ENCODE measurements at regions not wholly inside any gene's neighbourhood (a gene's known extent, or its start where the extent isn't known, plus 50 kb on each side); places are given as distances from the start of the nearest gene placed in this dataset.

- ATAC-seq (ENCODE audit: insufficient number of reproducible peaks, low FRiP score, low read depth) (no peak), DNase-seq (ENCODE audit: low spot score) (no peak)
- Histone ChIP-seq H3K27ac (no peak overlapping the region), H3K4me1 (ENCODE audit: control insufficient read depth in 1 of 2, low read depth in 2 of 2) (no peaks in the 10 kb centered on the region), H3K27me3 (replicated peaks; ENCODE audit: insufficient read depth) (no peaks in the 10 kb centered on the region), H3K9me3 (no peaks in the 10 kb centered on the region), H3K36me3 (no peaks in the 10 kb centered on the region), H3K4me3 (no peak overlapping the region)
- TF ChIP-seq, protein P1, sequence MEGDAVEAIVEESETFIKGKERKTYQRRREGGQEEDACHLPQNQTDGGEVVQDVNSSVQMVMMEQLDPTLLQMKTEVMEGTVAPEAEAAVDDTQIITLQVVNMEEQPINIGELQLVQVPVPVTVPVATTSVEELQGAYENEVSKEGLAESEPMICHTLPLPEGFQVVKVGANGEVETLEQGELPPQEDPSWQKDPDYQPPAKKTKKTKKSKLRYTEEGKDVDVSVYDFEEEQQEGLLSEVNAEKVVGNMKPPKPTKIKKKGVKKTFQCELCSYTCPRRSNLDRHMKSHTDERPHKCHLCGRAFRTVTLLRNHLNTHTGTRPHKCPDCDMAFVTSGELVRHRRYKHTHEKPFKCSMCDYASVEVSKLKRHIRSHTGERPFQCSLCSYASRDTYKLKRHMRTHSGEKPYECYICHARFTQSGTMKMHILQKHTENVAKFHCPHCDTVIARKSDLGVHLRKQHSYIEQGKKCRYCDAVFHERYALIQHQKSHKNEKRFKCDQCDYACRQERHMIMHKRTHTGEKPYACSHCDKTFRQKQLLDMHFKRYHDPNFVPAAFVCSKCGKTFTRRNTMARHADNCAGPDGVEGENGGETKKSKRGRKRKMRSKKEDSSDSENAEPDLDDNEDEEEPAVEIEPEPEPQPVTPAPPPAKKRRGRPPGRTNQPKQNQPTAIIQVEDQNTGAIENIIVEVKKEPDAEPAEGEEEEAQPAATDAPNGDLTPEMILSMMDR (IDR thresholded peaks at IDR 0.05), result no peak
These were observed 138.7 kb downstream of the LRIG3 start for GRCh38 chr12:58781609-58782008.

DNA sequence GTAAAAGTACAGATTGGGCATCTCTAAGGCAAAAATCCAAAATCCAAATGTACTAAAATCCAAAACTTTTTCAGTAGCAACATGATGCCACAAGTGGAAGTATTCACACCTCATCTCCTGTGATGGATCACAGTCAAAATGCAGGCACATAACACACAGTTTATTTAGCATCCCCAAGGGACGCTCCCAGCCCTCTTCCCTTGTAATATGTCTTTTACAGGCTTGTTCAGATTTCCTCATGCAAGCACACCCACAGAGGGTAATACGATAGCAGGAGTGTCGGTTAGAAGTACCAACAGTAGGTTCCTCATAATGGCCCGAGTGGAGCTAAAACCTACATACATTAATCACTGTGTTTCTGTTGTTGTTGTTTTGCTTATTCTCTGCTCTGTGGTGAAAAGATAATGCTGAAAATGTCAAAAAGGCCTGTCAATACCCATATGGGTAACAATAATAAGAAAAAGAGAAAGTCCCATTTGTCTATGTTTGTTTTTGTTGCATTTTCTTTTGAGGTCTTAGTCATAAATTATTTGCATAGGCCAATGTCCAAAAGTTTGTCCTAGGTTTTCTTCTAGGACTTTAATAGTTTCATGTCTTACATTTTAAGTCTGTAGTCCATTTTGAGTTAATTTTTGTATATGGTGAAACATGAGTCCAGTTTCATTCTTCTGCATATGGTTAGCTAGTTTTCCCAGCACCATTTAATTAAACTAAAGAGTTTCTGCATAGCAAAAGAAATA is 133.1 kb downstream of the LRIG3 start:
- H3K4me3 ChIP-seq, result no peak overlapping the region
- DNase-seq (ENCODE audit: low spot score) (no peak), ATAC-seq (ENCODE audit: insufficient number of reproducible peaks, low FRiP score, low read depth) (no peak)

DNA sequence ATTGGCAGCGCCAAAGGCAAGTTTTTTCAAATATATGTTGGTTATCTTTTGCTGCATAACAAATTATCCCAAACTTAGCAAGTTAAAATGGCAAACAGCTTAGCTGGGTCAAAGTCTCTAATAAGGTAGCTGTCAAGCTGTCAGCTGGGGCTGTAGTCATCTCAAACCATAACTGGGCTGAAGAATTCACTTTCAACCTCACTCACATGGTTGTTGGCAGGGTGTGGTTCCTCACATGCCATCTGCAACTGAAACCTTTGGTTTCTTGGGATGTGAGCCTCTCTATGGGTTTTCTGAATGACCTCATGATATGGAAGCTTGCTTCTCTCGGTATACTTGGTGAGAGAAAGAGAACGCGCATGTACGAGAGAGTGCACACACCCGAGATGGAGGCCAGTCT is 125.4 kb downstream of the LRIG3 start:
- TF ChIP-seq, protein P1 (IDR thresholded peaks at IDR 0.05), result no peak
- Histone ChIP-seq H3K27ac (no peak overlapping the region), H3K4me3 (no peak overlapping the region), H3K9me3 (no peaks in the 10 kb centered on the region), H3K36me3 (no peaks in the 10 kb centered on the region), H3K4me1 (ENCODE audit: control insufficient read depth in 1 of 2, low read depth in 2 of 2) (no peaks in the 10 kb centered on the region), H3K27me3 (replicated peaks; ENCODE audit: insufficient read depth) (no peaks in the 10 kb centered on the region)
- DNase-seq (ENCODE audit: low spot score) (no peak), ATAC-seq (ENCODE audit: insufficient number of reproducible peaks, low FRiP score, low read depth) (no peak)

More for the DNA sequence above, 133.1 kb downstream of the LRIG3 start:
- H3K9me3 ChIP-seq, result no peaks in the 10 kb centered on the region
- H3K27me3 ChIP-seq (replicated peaks; ENCODE audit: insufficient read depth), result no peaks in the 10 kb centered on the region
- TF ChIP-seq, protein P1 (IDR thresholded peaks at IDR 0.05), result no peak
- no peak overlapping the region for H3K27ac ChIP-seq
- no peaks in the 10 kb centered on the region for H3K36me3 ChIP-seq
- no peaks in the 10 kb centered on the region for H3K4me1 ChIP-seq (ENCODE audit: control insufficient read depth in 1 of 2, low read depth in 2 of 2)

GRCh38 chr12:58795825-58796224 is 124.5 kb downstream of the LRIG3 start:
- no peak for ATAC-seq (ENCODE audit: insufficient number of reproducible peaks, low FRiP score, low read depth)
- DNase-seq (ENCODE audit: low spot score), result no peak
- Histone ChIP-seq H3K27ac (no peak overlapping the region), H3K27me3 (replicated peaks; ENCODE audit: insufficient read depth) (no peaks in the 10 kb centered on the region), H3K36me3 (no peaks in the 10 kb centered on the region), H3K4me1 (ENCODE audit: control insufficient read depth in 1 of 2, low read depth in 2 of 2) (no peaks in the 10 kb centered on the region), H3K9me3 (no peaks in the 10 kb centered on the region), H3K4me3 (no peak overlapping the region)
- TF ChIP-seq, protein P1 (IDR thresholded peaks at IDR 0.05), result no peak

DNA sequence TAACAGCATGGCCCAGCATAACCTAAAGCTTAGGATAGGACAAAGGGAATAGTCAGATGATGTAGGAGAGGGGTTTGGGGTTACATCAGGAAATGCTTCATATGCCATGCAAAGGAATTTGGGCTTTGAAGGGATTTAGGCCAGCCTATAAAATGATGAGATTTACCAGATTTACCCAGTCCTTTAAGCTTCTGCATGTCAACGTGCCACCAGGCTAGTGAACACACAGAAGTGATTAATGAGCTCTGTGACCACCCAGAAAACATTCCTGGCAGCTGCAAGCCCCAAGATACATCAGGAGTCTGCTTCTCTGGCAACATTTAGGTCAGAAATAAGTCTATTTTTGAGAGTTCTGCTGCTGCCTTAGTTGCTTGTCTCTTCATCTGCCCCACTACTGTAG is 118.3 kb downstream of the LRIG3 start:
- no peaks in the 10 kb centered on the region for H3K27me3 ChIP-seq (replicated peaks; ENCODE audit: insufficient read depth)
- H3K9me3 ChIP-seq, result no peaks in the 10 kb centered on the region
- H3K36me3 ChIP-seq, result no peaks in the 10 kb centered on the region
- no peak for ATAC-seq (ENCODE audit: insufficient number of reproducible peaks, low FRiP score, low read depth)
- DNase-seq (ENCODE audit: low spot score), result no peak
- H3K4me1 ChIP-seq (ENCODE audit: control insufficient read depth in 1 of 2, low read depth in 2 of 2), result no peaks in the 10 kb centered on the region
- TF ChIP-seq, protein P1 (IDR thresholded peaks at IDR 0.05), result no peak
- H3K27ac ChIP-seq, result no peak overlapping the region
- H3K4me3 ChIP-seq, result no peak overlapping the region

Measured in thoracic aorta (tissue), 2 donors.